AG09319 (cell line): ENCODE measurements at regions not wholly inside any gene's neighbourhood (a gene's known extent, or its start where the extent isn't known, plus 50 kb on each side); places are given as distances from the start of the nearest gene placed in this dataset.

Source experiments
- DNase-seq: peaks from one replicate; pipeline ENCODE4 v3.0.0-alpha.2; 2010; ENCODE audit warnings: low read depth; ENCODE audit errors: extremely low read depth
- CTCF ChIP-seq: IDR thresholded peaks from 2 replicates; pipeline ENCODE4 v1.5.1; 2011; ENCODE audit warnings: low read depth, mild to moderate bottlenecking, inconsistent platforms, low read length, moderate library complexity

GRCh38 chr12:127883013-127883412, 384.0 kb upstream of the TMEM132C start:
- TF ChIP-seq CTCF: no peak
- DNase-seq: no peak

- TF ChIP-seq CTCF: no peak
These were observed 380.8 kb upstream of the TMEM132C start for GRCh38 chr12:127885954-127886750.

GRCh38 chr12:127886827-127887226, 380.1 kb upstream of the TMEM132C start:
- TF ChIP-seq CTCF: no peak
- no peak for DNase-seq

More at GRCh38 chr12:127885954-127886750, 380.8 kb upstream of the TMEM132C start:
- DNase-seq: no peak

- DNase-seq: no peak
- no peak for TF ChIP-seq CTCF
These were observed 377.8 kb upstream of the TMEM132C start for GRCh38 chr12:127888943-127889719.

- no peak; the same call in 1 of the 2 replicates for TF ChIP-seq CTCF
- no peak for DNase-seq
These were observed 372.9 kb upstream of the TMEM132C start for GRCh38 chr12:127893895-127894609.

- no peak for TF ChIP-seq CTCF
These were observed 370.3 kb upstream of the TMEM132C start for GRCh38 chr12:127896661-127897060.

More at GRCh38 chr12:127896661-127897060, 370.3 kb upstream of the TMEM132C start:
- DNase-seq: no peak
